HUES6 (cell line): ENCODE measurements at regions not wholly inside any gene's neighbourhood (a gene's known extent, or its start where the extent isn't known, plus 50 kb on each side); places are given as distances from the start of the nearest gene placed in this dataset.

ENCODE experiments used
- H3K27ac ChIP-seq: 2 replicates; pipeline ENCODE4 v1.7.0; 2013; ENCODE audit warnings: low read depth, mild to moderate bottlenecking, low read length, inconsistent platforms
- H3K27me3 ChIP-seq: 2 replicates; pipeline ENCODE4 v1.6.1; 2013; ENCODE audit warnings: low read length; ENCODE audit not compliant: control insufficient read depth, insufficient read depth
- H3K36me3 ChIP-seq: 2 replicates; pipeline ENCODE4 v1.6.1; 2013; ENCODE audit warnings: low read length; ENCODE audit not compliant: control insufficient read depth, insufficient read depth
- H3K4me1 ChIP-seq: 2 replicates; pipeline ENCODE4 v1.6.1; 2013; ENCODE audit warnings: low read length; ENCODE audit not compliant: control insufficient read depth, insufficient read depth
- H3K4me3 ChIP-seq: 2 replicates; pipeline ENCODE4 v1.5.1; 2013; ENCODE audit warnings: low read depth, low read length
- H3K9ac ChIP-seq: one replicate; pipeline ENCODE4 v1.6.1; 2013; ENCODE audit warnings: mild to moderate bottlenecking, low read length
- H3K9me3 ChIP-seq: 2 replicates; pipeline ENCODE4 v1.6.1; 2013; ENCODE audit warnings: low read depth, low read length; ENCODE audit not compliant: control insufficient read depth, insufficient read depth

- Histone ChIP-seq H3K27me3 (no peaks in the 10 kb centered on the region), H3K9ac (no peak overlapping the region), H3K36me3 (no peaks in the 10 kb centered on the region), H3K27ac (no peak overlapping the region), H3K4me3 (no peak overlapping the region), H3K4me1 (no peaks in the 10 kb centered on the region), H3K9me3 (peaks cover under 1% of the 10 kb centered on the region; the same call in 1 of the 2 replicates)
Observed at GRCh38 chr3:72231439-72232196, 446.7 kb upstream of the PROK2 start.

GRCh38 chr3:72230774-72231379 lies 445.9 kb upstream of the PROK2 start:
- Histone ChIP-seq H3K27me3 (no peaks in the 10 kb centered on the region), H3K4me1 (no peaks in the 10 kb centered on the region), H3K36me3 (no peaks in the 10 kb centered on the region), H3K27ac (no peak overlapping the region), H3K4me3 (no peak overlapping the region), H3K9ac (no peak overlapping the region), H3K9me3 (peaks cover 8% of the 10 kb centered on the region)

GRCh38 chr3:72229952-72230351 lies 445.0 kb upstream of the PROK2 start:
- Histone ChIP-seq H3K4me3 (no peak overlapping the region), H3K27me3 (no peaks in the 10 kb centered on the region), H3K4me1 (no peaks in the 10 kb centered on the region), H3K9ac (no peak overlapping the region), H3K27ac (no peak overlapping the region), H3K9me3 (peaks cover 17% of the 10 kb centered on the region), H3K36me3 (no peaks in the 10 kb centered on the region)

GRCh38 chr3:72227486-72228070 lies 442.6 kb upstream of the PROK2 start:
- Histone ChIP-seq H3K27me3 (no peaks in the 10 kb centered on the region), H3K4me3 (no peak overlapping the region), H3K4me1 (no peaks in the 10 kb centered on the region), H3K27ac (no peak overlapping the region), H3K9me3 (peaks cover 30% of the 10 kb centered on the region), H3K9ac (no peak overlapping the region), H3K36me3 (no peaks in the 10 kb centered on the region)

GRCh38 chr3:72224804-72225509 lies 440.0 kb upstream of the PROK2 start:
- Histone ChIP-seq H3K4me1 (no peaks in the 10 kb centered on the region), H3K9ac (no peak overlapping the region), H3K36me3 (no peaks in the 10 kb centered on the region), H3K9me3 (peaks cover 30% of the 10 kb centered on the region), H3K4me3 (no peak overlapping the region), H3K27ac (no peak overlapping the region), H3K27me3 (no peaks in the 10 kb centered on the region)

- Histone ChIP-seq H3K27ac (no peak overlapping the region), H3K36me3 (no peaks in the 10 kb centered on the region), H3K4me3 (no peak overlapping the region), H3K4me1 (no peaks in the 10 kb centered on the region), H3K9ac (no peak overlapping the region), H3K9me3 (peaks cover 30% of the 10 kb centered on the region), H3K27me3 (no peaks in the 10 kb centered on the region)
Observed at GRCh38 chr3:72223628-72224027, 438.7 kb upstream of the PROK2 start.

- no peak overlapping the region for H3K4me3 ChIP-seq
- no peak overlapping the region for H3K9ac ChIP-seq
- no peaks in the 10 kb centered on the region for H3K4me1 ChIP-seq
- H3K36me3 ChIP-seq: no peaks in the 10 kb centered on the region
- H3K27me3 ChIP-seq: no peaks in the 10 kb centered on the region
- H3K27ac ChIP-seq: no peak overlapping the region
- H3K9me3 ChIP-seq: peaks cover 30% of the 10 kb centered on the region
Observed at GRCh38 chr3:72223116-72223515, 438.2 kb upstream of the PROK2 start.

- Histone ChIP-seq H3K27me3 (no peaks in the 10 kb centered on the region), H3K4me3 (no peak overlapping the region), H3K9me3 (peaks cover 30% of the 10 kb centered on the region), H3K36me3 (no peaks in the 10 kb centered on the region), H3K4me1 (no peaks in the 10 kb centered on the region), H3K9ac (no peak overlapping the region), H3K27ac (no peak overlapping the region)
Observed at GRCh38 chr3:72222410-72222809, 437.5 kb upstream of the PROK2 start.

GRCh38 chr3:72220946-72221345 lies 436.0 kb upstream of the PROK2 start:
- no peak overlapping the region for H3K4me3 ChIP-seq
- H3K4me1 ChIP-seq: no peaks in the 10 kb centered on the region
- H3K9me3 ChIP-seq: peaks cover 23% of the 10 kb centered on the region
- no peaks in the 10 kb centered on the region for H3K36me3 ChIP-seq
- no peak overlapping the region for H3K9ac ChIP-seq
- H3K27ac ChIP-seq: no peak overlapping the region
- H3K27me3 ChIP-seq: no peaks in the 10 kb centered on the region

GRCh38 chr3:72219752-72220151 lies 434.8 kb upstream of the PROK2 start:
- peaks cover 11% of the 10 kb centered on the region for H3K9me3 ChIP-seq
- no peaks in the 10 kb centered on the region for H3K36me3 ChIP-seq
- no peak overlapping the region for H3K9ac ChIP-seq
- H3K4me3 ChIP-seq: no peak overlapping the region
- H3K4me1 ChIP-seq: no peaks in the 10 kb centered on the region
- no peaks in the 10 kb centered on the region for H3K27me3 ChIP-seq
- H3K27ac ChIP-seq: no peak overlapping the region

GRCh38 chr3:72217570-72217969 lies 432.6 kb upstream of the PROK2 start:
- Histone ChIP-seq H3K9me3 (no peaks in the 10 kb centered on the region), H3K27me3 (no peaks in the 10 kb centered on the region), H3K27ac (no peak overlapping the region), H3K36me3 (no peaks in the 10 kb centered on the region), H3K9ac (no peak overlapping the region), H3K4me3 (no peak overlapping the region), H3K4me1 (no peaks in the 10 kb centered on the region)
